Fibroblast of peridontal ligament (primary cell): ENCODE measurements at regions not wholly inside any gene's neighbourhood (a gene's known extent, or its start where the extent isn't known, plus 50 kb on each side); places are given as distances from the start of the nearest gene placed in this dataset.
"Not testable (repeated sequence)": the region's sequence is repeated elsewhere in the genome, so short reads cannot be mapped to it uniquely, and the experiment has no call there.

Source experiments
- DNase-seq: peaks from one replicate; pipeline ENCODE4 v3.0.0-alpha.2; 2010; ENCODE audit errors: extremely low read depth

DNA sequence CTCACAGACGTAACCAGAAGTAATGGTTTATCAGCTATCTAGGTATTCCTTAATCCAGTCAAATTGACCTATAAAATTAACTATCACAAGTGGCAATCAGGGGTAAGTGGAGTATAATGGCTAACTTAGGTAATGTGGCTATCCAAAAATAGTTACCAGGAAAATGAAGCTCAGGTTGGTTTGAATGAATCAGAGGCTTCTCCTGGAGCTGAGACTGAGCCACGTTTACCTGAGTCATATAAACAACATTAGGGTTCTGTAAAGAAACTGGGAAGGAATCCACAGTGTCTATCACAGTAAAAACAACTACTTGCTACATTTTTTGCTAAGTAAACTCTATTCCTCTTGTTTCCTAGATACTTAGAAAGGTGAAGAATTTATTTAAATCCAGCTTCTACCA, 236.0 kb upstream of the SPHKAP start:
- DNase-seq: no peak

DNA sequence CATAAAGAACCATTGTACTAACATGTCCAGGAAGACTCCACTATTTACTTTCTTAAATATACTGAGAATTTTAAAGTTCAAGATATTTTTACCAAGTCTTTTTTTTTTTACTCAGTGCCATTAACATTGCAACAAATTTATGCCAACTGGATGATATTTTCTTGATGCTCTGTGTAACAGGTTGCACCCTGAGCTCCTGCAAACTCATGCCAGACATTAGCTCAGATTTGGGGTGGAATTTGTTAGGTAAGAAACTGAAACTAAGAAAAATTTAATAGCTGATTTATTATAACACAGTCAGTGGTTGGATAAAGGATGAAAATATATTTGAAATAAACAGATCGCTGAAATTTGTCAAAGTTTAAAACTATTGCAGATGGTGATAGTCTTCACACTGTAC, 228.6 kb upstream of the SPHKAP start:
- DNase-seq: no peak

DNA sequence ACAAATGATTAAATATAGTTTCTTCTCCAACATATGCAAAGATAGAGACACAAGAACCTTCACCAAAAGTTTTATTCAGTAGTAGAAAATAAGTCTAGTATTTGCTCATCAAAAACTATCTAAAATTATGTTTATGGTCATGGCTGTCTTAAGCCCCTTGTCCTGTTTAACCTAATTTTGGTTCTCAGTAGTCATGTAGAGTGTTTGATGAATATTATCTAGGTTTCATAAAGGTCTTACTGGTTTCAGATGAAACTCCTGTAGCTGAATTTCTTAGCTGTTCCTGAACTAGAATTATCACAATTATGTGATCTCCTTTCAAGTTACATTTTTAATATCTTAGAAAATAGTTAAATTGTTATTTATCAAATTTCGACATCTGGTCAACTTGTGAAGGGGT, 228.0 kb upstream of the SPHKAP start:
- DNase-seq: no peak

DNA sequence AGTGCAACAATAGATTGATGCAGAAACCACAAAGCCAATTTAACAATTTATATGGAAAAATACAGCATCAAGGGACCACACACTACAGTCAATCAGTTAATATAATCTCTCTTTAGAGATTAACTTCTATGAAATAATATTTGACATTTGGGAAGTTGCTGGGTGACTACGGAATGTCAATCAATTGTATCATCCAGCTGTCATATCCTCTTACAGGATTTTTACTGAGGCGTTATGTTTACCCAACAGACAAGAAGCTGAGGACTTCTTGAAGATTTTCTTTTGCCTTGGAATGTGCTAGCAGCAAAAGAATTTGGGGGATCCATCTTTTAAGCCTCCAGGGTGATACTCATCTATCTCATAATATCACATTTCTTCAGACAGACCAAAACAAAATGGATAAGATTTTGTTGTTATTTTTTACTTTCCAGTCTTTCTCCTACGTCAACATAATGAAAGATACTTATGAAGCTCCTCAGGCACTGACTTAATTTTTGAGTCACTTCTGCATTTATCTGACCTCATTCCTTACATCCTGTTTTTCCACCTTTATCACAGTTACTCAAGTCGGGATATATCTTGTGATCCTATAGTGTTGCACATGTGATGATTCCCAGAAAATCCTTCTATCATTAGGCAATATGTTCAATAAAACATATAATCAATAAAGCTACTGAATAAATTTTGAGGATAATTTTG, 227.2 kb upstream of the SPHKAP start:
- no peak for DNase-seq

DNA sequence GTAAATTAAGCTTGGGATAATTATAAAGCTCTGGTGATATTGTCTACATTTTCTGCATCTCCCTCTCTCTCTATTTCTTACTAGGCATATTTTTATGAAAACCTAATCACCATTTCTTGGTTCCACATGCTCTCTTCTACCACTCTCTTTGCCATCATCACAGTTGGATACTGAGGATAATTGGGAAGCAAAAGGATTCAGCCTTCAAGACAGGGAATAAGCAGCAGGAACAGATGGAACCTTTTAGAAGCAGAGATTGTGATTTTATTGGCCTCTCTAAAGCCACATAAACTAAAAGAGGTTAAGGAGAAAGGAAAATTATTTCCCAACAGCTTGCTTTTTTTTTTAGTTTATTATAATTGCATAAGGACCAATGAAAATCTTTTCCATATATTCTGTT, 226.3 kb upstream of the SPHKAP start:
- no peak for DNase-seq

DNA sequence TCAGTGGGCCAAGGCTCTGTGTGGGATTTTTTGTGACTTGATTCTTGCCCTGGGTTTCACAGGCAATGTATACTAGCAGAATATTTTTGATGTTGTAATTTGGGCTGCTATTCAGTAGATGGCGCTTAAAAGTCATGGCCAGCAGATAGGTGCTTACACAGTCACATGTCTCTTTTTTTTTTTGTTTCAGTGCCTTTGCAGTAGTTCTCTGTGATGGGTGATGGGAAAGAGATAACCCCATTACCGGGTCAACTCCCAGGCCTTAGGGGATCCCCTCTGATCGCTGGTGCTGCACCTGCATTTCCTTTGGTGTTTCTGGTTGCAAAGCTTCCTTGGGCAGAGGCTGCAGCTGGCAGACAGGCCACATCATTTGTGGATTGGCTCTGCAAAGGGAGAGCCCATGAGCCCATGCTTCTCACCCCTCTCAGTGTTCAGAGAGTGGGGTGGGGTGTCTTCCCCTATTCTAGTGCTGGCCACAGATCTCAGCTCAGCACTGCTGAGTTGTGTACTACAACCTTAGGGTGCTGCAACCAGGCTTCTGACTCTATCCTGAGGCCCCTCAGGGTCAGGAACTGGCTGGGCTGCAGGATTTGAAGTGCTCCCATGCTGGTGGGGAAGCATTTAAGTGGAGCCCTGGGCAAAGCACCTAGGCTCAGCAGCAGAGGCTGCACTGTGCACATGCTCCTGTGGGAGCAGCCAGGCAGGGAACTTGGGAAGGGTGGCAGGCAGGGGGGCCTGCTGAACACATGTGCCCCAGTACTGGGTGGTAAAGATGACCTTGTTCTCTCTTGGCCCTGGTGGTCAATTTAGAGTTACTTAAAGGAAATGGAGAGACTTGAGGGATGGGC, 219.8 kb upstream of the SPHKAP start:
- no peak for DNase-seq

DNA sequence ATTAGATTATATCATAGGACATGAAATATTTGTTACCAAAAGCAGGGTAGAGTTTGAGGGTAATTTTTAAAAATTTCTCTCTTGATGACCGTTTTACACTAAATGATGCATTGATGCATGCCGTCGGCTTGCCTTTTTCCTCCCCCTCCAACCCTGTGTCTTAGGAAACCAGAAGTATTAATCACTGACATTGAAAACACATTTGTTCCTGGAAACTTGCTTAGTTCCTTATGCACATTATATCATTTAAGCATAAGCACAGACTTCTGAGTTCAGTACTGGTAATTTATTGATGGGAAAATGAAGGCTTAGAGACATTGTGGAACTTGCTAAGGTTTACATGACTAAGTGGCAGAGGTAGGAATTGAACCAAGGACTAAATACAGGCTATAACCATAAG, 206.3 kb upstream of the SPHKAP start:
- no peak for DNase-seq

DNA sequence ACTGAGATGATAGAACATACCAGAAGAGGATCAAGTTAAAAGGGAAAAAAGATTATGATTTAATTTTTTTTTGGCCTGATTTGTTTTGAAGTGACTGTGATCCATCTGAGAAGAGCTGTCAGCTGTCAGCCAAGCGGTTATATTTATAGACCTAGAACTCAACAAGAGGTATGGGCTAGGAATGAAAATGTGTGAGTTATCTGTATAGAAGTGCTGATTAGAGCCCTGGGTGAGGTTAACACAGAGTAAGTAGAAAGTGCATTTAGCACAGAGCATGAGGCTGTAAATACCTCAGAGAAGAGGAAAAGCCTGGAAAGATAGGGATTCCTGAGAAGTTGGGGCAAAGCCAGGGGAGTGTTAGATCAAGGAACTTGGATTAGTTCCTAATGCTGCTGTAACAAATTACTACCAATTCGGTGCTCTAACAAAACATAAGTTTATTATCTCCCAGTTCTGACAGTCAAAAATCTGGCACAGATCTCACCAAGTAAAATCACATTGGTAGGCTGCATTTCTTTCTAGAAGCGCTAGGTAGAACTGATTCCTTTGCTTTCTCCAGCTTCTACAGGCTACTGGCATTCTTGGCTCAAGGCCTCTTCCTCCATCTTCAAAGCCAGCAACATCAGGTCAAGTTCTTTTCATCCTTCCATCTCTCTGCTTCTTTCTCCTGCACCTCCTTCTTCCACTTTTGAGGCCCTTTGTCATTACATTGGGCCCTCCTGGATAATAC, 197.4 kb upstream of the SPHKAP start:
- no peak for DNase-seq

DNA sequence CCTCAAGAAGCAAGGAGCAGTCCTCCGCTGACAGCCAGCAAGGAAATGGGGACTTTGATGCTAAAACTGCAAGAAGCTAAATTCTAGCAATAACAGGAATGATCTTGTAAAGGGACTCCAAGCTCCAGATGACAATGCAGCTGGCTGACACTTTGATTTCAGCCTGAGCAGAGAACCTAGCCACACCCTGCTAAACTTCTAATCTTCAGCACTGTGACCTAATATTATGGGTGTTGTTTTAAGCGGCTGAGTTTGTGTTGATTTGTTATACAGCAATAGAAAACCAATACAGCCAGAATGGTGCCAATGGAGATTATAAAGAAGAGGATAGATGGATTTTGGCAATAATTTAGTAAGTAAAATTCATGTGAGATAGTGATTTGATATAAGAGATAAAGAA, 196.7 kb upstream of the SPHKAP start:
- no peak for DNase-seq

DNA sequence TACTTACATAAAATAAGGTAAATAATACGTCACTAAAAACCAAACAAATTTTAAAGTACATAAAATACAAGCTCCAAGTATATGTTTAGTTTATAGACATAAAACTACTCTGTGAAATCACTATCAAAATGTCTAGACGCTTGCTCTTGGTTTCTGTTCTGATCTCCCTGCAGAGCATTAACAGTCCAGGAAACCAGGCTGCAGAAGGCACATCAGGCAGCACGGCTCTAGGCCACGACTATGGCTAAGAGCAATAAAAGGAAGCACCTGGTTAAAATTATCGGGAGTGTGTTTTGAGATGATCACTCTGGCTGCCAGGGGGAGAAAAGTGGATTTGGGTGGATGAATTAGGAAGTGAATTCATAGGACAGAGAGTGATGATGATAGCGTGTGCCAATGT, 196.0 kb upstream of the SPHKAP start:
- DNase-seq: no peak

DNA sequence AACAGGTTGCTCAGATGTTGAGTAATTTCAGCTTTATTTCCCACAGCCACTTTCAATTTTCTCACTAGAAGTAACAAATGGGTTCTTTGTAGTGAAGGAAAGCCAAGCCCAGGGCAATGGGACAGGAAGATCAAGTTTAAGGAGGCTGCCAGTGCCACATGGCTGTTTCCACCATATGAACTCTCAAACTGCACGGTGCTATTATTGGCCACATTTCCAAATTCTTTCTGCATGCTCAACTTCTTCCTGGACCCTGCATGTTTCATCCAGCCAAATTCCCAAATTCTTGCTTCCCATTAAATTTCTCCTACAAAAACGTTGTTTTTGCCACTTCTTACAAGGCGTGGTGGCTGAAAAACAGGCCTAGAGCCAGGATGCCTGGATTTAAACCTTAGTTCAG, 193.3 kb upstream of the SPHKAP start:
- no peak for DNase-seq

DNA sequence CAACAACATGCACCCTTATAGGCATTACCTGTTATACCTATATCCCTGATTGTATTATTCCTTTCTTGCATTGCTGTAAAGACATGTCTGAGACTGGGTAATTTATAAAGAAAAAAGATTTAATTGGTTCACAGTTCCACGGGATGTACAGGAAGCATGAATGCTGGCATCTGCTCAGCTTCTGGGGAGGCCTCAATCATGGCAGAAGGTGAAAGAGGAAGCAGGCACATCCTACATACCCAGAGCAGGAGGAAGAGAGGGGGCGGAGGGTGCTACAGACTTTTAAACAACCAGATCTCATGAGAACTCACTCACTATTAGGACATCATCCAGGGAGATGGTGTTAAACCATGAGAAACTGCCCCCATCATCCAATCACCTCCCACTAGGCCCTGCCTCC, 191.7 kb upstream of the SPHKAP start:
- DNase-seq: no peak

DNA sequence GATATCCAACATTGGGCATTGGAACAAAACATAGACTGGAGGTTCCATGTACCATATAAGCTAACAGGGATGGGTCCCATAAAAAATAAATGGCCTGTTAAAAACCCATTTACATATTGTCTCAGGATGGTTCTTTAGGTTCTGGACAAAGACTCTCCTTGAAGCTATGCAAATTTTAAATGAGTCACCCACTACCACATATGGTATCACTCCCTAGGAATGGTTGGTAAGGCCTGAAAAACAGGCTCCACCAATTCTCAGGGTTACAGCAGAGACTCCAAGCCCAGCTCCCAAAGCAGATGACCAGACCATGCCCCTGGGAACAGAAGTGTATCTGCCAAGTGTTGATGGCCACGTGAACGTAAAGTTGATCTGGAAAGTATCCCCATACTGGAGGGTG, 190.7 kb upstream of the SPHKAP start:
- no peak for DNase-seq

DNA sequence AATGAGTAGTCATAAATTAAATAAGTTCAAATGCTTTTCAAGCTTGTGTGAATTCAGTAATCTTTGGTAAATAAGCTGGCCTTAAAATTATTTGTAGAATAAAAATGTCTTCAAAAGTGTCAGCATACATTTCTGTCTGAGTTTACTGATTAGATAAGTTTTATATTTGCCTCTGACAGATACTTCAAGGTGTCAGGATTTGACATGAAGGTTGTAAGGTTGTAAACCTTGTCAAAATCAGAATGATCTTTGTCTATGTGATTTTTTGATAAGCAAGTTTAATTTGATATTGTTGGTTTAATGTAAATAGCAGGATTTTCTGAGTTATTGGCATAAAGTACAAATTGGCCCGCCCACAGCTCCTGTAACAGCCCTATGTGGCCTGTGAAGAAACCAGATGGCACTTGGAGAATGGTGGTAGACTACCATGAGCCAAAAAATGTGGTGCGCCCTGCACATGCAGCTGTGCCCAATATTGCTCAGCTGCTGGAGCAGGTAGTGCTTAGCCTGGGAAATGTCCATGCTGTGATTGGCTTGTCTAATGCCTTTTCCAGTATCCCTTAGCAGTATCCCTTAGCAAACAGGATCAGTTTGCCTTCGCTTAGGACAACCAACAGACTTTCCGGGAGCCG, 188.0 kb upstream of the SPHKAP start:
- no peak for DNase-seq

DNA sequence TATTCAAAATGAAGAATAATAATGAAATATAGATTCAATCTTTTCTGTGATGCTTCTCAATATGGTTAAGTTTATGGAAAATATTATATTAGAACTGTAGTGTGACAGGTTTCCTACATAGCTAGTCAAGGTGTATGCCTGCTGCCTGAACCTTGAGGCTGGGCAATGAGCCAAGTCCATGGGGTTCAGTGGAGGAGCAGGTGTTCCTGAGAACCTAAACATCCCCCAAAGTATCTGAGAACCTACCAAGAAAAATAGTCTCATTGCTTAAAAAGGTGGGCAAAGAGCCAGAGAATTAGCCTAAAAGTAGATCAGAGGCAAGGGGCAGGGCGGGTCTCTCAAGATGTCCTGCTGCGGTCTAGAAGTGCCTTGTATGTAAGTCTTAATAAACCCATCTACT, 185.9 kb upstream of the SPHKAP start:
- DNase-seq: no peak

DNA sequence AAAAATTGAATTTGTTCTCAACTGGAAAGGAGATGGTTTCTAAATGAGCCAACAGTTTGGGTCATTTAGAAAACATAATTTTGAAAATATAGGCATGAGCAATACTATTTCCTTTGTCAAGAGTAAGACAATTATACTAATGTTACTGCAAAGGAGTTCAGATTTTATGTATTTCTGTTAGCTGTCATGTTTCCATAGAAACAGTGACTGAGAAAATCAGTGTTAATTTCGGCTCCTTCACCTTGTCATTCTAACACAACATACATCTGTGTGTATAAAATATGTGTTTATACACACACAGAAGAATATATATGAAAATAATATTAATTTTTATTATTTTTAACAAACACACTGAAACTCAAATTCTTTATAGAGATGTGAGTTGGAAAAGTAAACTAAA, 178.0 kb upstream of the SPHKAP start:
- no peak for DNase-seq

DNA sequence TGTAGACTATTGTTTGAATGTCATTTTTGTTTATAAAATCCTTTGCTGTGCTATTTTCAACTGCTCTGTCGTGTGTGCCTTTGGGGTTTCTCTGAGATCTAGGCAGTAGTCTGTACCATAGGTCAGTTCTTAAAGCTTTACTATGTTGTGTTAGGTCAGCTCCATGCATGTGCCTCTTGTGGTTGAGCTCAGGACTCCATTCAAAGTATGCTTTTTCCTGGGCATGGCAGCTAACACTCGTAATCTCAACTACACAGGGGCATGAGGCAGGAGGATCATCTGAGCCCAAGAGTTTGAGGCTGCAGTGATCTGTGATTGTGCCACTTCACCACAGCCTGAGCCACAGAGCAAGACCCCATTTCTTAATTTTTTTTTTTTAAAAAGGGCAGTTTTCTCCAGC, 174.4 kb upstream of the SPHKAP start:
- no peak for DNase-seq

DNA sequence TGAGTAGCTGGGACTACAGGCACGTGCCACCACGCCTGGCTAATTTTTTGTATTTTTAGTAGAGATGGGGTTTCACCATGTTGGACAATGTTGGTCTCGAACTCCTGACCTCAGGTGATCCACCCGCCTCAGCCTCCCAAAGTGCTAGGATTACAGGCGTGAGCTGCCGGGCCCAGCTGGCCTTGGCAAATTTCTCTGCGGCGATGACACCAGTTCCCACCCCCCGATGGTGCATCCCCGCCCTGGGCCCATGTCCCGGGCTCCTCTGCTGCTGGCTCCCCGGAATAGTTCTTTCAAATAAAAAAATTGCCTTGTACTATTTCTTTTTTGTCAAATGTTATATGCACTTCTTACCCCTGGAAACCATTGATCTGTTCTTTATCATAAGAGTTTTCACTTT, 171.5 kb upstream of the SPHKAP start:
- not testable (repeated sequence) for DNase-seq

DNA sequence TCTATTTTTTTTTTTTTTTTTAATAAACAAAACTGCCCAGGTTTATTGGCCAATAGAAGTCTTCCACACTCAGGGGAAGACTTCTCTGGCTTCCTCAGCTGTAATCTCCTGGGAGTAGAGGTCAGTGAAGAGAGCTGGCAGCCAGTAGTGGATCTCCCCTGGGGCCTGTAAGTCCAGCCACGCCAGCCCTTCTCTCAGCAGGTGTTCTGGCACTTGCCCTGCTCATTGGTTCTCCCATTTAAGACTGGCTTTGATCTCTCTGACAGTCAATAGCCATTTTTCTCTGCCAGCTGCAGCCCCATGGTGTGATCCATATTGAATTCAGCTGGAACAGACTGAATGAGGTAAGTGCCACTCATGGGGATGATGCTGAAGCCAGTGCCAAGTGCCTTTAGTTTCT, 170.6 kb upstream of the SPHKAP start:
- DNase-seq: no peak

DNA sequence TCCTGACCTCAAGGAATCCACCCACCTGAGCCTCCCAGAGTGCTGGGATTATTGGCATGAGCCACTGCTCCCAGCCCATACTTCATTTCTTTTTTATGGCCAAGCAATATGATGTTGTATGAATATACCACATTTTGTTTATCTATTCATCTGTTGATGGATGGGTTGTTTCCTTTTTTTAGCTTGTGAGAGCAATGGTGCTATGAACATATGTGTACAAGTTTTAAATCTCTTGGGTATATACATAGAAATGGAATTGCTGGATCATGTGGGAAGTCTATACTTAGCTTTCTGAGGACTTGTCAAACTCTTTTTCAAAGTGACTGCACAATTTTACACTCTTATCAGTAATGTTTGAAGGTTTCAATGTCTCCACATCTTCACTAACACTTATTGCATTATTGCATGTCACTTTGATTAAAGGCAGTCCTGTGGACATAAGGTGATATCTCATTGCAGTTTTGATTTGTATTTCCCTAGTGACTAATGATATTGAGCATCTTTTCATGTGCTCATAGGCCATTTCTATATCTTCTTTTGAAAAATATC, 167.1 kb upstream of the SPHKAP start:
- no peak for DNase-seq

DNA sequence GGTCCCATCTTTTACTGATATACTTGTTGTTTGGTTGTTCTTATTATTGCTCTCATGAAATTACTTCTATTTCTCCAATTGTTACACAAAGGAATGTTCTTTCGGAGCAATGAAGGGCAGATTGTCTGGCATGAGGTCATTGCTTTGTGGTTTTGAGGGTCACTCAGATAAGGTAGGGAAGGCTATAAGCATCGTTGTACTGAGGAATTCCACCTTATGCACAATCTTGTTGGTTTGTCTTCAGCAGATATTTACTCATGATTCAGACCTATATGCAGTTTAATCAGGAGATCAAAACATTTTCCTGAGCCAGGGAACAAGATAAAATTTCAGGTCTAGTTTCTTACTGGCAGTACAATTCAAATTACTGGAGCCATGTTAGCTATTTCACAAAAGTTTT, 163.0 kb upstream of the SPHKAP start:
- no peak for DNase-seq

DNA sequence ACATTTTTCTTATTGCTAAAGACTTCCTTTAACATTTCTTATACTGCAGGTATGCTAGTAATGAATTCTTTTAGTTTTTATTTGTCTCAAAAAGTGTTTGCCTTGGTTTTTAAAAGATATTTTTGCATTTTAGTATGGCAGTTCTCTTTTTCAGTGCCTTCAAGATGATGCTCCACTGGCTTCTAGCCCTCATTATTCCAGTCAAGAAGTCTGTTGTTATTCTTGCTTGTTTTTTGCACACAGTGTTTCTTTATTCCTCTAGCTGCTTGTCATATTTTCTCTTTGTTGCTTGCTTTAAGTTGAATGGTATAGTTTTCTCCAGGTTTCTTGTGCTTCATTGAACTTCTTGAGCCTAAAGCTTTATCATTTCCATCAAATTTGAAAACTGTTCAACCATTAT, 158.0 kb upstream of the SPHKAP start:
- DNase-seq: no peak
